ENCODE measurements at regions not wholly inside any gene's neighbourhood (a gene's known extent, or its start where the extent isn't known, plus 50 kb on each side); places are given as distances from the start of the nearest gene placed in this dataset.
"Not testable (repeated sequence)": the region's sequence is repeated elsewhere in the genome, so short reads cannot be mapped to it uniquely, and the experiment has no call there.

DNA sequence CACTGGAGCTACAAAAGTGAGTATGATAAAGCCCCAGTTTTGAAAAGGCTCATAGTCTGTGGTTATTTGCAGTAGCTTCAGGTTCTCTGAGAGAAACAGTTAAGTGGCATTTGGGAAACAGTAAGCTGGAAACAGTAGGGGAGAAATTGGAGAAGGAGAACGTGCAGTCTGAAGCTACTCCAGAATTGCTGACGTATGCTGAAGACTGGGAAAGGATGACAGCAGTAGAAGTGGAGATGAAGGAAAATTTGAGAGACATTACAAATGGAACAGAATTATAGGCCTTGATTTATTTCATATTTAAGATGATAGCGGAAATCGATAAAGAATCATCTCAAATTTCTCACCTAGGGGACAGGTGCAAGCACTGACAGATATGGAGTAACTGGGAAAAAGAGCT lies 248.8 kb downstream of the CAAP1 start:
- Histone ChIP-seq H3K9me3 (replicated peaks in 1 of 2; ENCODE audit: control insufficient read depth in 2 of 2, insufficient read depth in 1 of 2, low read depth in 1 of 2, low read length in 2 of 2) (peaks cover 0 to 14% of the 10 kb centered on the region in 2 donors), H3K4ac (ENCODE audit: low read length) (no peak overlapping the region), H2BK5ac (ENCODE audit: low read length) (no peak overlapping the region), H2BK12ac (ENCODE audit: low read length) (no peak overlapping the region), H3K23ac (ENCODE audit: low read depth, low read length, poor library complexity) (no peak overlapping the region), H2BK120ac (ENCODE audit: low read depth, low read length) (no peak overlapping the region), H4K8ac (ENCODE audit: low read depth, low read length) (no peak overlapping the region), H3K14ac (ENCODE audit: low read length) (no peak overlapping the region), H2BK15ac (ENCODE audit: low read length) (no peak overlapping the region), H3K18ac (ENCODE audit: low read length) (no peak overlapping the region), H3K4me2 (ENCODE audit: insufficient read depth, low read length, poor library complexity, severe bottlenecking) (no peak overlapping the region), H3K36me3 (replicated peaks in 1 of 2; ENCODE audit: control insufficient read depth in 2 of 2, insufficient read depth in 2 of 2, low read length in 2 of 2) (no peaks in the 10 kb centered on the region), H3K27ac (replicated peaks; ENCODE audit: low read length) (no peak overlapping the region), H2AK5ac (ENCODE audit: low read depth, low read length) (no peak overlapping the region), H3K79me1 (ENCODE audit: low read depth, low read length) (no peaks in the 10 kb centered on the region), H3K27me3 (ENCODE audit: control insufficient read depth in 3 of 3, insufficient read depth in 3 of 3, low read depth in 1 of 3, low read length in 3 of 3) (no peaks in the 10 kb centered on the region), H3K4me1 (ENCODE audit: control insufficient read depth in 2 of 2, insufficient read depth in 1 of 2, low read depth in 1 of 2, low read length in 2 of 2) (no peaks in the 10 kb centered on the region), H2AFZ (ENCODE audit: low read length) (no peak overlapping the region), H3K9ac (ENCODE audit: low read depth, low read length, poor library complexity) (no peak overlapping the region), H4K91ac (ENCODE audit: low read depth, low read length, poor library complexity) (no peak overlapping the region), H3K4me3 (ENCODE audit: low read length in 2 of 2) (no peak overlapping the region)
- DNase-seq (ENCODE audit: low spot score) = no peak
- WGBS, 2 donors (ENCODE audit: extremely low coverage in 2 of 2, insufficient read length in 2 of 2, insufficient replicate concordance in 1 of 2) = no CpG with 5 or more reads among the region's 4 CpGs

DNA sequence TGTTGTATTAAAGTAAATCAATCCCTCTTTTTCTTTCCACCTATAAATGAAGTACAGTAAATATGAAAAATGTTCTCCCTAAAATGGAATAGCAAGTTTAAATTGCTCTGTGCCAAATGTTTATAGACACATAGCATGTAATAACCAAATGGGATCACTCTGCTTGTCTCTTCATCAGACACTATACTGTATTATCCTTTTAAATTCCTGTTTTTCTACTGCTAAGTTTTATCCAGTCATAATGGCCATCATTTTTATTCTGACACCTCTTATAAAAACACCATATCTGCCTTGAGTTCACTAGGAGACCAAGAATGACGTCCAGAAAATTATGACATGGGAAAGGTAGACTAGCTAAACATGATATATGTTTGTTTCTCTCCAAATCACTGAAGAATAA lies 252.8 kb downstream of the CAAP1 start:
- no peaks in the 10 kb centered on the region for H3K36me3 ChIP-seq (replicated peaks in 1 of 2; ENCODE audit: control insufficient read depth in 2 of 2, insufficient read depth in 2 of 2, low read length in 2 of 2)
- no CpG with 5 or more reads among the region's 1 CpG for WGBS, 2 donors (ENCODE audit: extremely low coverage in 2 of 2, insufficient read length in 2 of 2, insufficient replicate concordance in 1 of 2)
- H4K91ac ChIP-seq (ENCODE audit: low read depth, low read length, poor library complexity) = no peak overlapping the region
- no peak overlapping the region for H3K18ac ChIP-seq (ENCODE audit: low read length)
- H4K8ac ChIP-seq (ENCODE audit: low read depth, low read length) = no peak overlapping the region
- no peak overlapping the region for H2BK15ac ChIP-seq (ENCODE audit: low read length)
- no peak overlapping the region for H2BK120ac ChIP-seq (ENCODE audit: low read depth, low read length)
- H2BK5ac ChIP-seq (ENCODE audit: low read length) = no peak overlapping the region
- no peak for DNase-seq (ENCODE audit: low spot score)
- H3K9ac ChIP-seq (ENCODE audit: low read depth, low read length, poor library complexity) = no peak overlapping the region
- H2AFZ ChIP-seq (ENCODE audit: low read length) = no peak overlapping the region
- H3K27ac ChIP-seq (replicated peaks; ENCODE audit: low read length) = no peak overlapping the region
- H3K79me1 ChIP-seq (ENCODE audit: low read depth, low read length) = no peaks in the 10 kb centered on the region
- H3K14ac ChIP-seq (ENCODE audit: low read length) = no peak overlapping the region
- H3K4me3 ChIP-seq (ENCODE audit: low read length in 2 of 2) = no peak overlapping the region
- no peak overlapping the region for H3K4ac ChIP-seq (ENCODE audit: low read length)
- no peaks in the 10 kb centered on the region for H3K27me3 ChIP-seq (ENCODE audit: control insufficient read depth in 3 of 3, insufficient read depth in 3 of 3, low read depth in 1 of 3, low read length in 3 of 3)
- H2AK5ac ChIP-seq (ENCODE audit: low read depth, low read length) = no peak overlapping the region
- H3K23ac ChIP-seq (ENCODE audit: low read depth, low read length, poor library complexity) = no peak overlapping the region
- H3K4me2 ChIP-seq (ENCODE audit: insufficient read depth, low read length, poor library complexity, severe bottlenecking) = no peak overlapping the region
- H2BK12ac ChIP-seq (ENCODE audit: low read length) = no peak overlapping the region
- peaks cover 7 to 17% of the 10 kb centered on the region in 2 donors for H3K4me1 ChIP-seq (ENCODE audit: control insufficient read depth in 2 of 2, insufficient read depth in 1 of 2, low read depth in 1 of 2, low read length in 2 of 2)
- H3K9me3 ChIP-seq (replicated peaks in 1 of 2; ENCODE audit: control insufficient read depth in 2 of 2, insufficient read depth in 1 of 2, low read depth in 1 of 2, low read length in 2 of 2) = peaks cover 0 to 20% of the 10 kb centered on the region in 2 donors

DNA sequence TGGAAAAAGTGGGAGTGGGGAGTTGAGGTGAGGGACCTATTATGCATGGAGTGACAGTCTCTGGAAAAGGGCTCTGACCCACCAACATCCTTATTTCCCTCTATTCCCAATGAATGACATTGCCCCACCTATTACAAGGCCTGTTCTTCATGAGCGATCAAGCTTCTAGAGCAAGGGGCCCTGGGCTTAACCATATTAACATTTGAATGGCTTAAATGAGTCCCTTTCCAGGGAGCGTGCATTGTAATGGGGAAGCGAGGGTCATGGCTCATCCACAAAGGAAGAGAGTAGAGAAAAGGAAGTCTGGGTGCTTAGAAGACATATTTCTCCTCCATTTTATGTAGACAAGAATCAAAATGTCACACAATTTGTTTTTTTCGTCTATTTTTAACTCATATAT lies 255.5 kb downstream of the CAAP1 start:
- H4K8ac ChIP-seq (ENCODE audit: low read depth, low read length) = no peak overlapping the region

DNA sequence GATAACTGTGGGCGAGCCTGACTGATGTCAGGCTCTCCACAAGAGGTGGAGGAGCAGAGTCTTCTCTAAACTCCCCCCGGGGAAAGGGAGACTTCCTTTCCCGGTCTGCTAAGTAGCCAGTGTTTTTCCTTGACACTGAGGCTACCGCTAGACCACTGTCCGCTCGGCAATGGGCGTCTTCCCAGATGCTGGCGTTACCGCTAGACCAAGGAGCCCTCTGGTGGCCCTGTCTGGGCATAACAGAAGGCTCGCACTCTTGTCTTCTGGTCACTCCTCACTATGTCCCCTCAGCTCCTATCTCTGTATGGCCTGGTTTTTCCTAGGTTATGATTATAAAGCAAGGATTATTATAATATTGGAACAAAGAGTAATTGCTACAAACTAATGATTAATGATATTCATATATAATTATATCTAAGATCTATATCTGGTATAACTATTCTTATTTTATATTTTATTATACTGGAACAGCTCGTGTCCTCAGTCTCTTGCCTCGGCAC lies 278.7 kb downstream of the CAAP1 start:
- not testable (repeated sequence) for H3K23ac ChIP-seq (ENCODE audit: low read depth, low read length, poor library complexity); H2BK15ac ChIP-seq (ENCODE audit: low read length); H2BK12ac ChIP-seq (ENCODE audit: low read length); H3K4me2 ChIP-seq (ENCODE audit: insufficient read depth, low read length, poor library complexity, severe bottlenecking); H3K14ac ChIP-seq (ENCODE audit: low read length); H3K79me1 ChIP-seq (ENCODE audit: low read depth, low read length); H2AFZ ChIP-seq (ENCODE audit: low read length); H3K4ac ChIP-seq (ENCODE audit: low read length); H2BK5ac ChIP-seq (ENCODE audit: low read length); DNase-seq (ENCODE audit: low spot score); H3K9ac ChIP-seq (ENCODE audit: low read depth, low read length, poor library complexity); H4K8ac ChIP-seq (ENCODE audit: low read depth, low read length); H3K4me1 ChIP-seq (ENCODE audit: control insufficient read depth in 2 of 2, insufficient read depth in 1 of 2, low read depth in 1 of 2, low read length in 2 of 2); H3K18ac ChIP-seq (ENCODE audit: low read length); H3K4me3 ChIP-seq (ENCODE audit: low read length in 2 of 2); H3K27ac ChIP-seq (replicated peaks; ENCODE audit: low read length); H3K36me3 ChIP-seq (replicated peaks in 1 of 2; ENCODE audit: control insufficient read depth in 2 of 2, insufficient read depth in 2 of 2, low read length in 2 of 2); H4K91ac ChIP-seq (ENCODE audit: low read depth, low read length, poor library complexity); H2AK5ac ChIP-seq (ENCODE audit: low read depth, low read length); H3K9me3 ChIP-seq (replicated peaks in 1 of 2; ENCODE audit: control insufficient read depth in 2 of 2, insufficient read depth in 1 of 2, low read depth in 1 of 2, low read length in 2 of 2); H3K27me3 ChIP-seq (ENCODE audit: control insufficient read depth in 3 of 3, insufficient read depth in 3 of 3, low read depth in 1 of 3, low read length in 3 of 3); H2BK120ac ChIP-seq (ENCODE audit: low read depth, low read length)
- no CpG with 5 or more reads among the region's 12 CpGs for WGBS, 2 donors (ENCODE audit: extremely low coverage in 2 of 2, insufficient read length in 2 of 2, insufficient replicate concordance in 1 of 2)

More for the DNA sequence above, 255.5 kb downstream of the CAAP1 start:
- no peak overlapping the region for H2BK120ac ChIP-seq (ENCODE audit: low read depth, low read length)
- no peak overlapping the region for H4K91ac ChIP-seq (ENCODE audit: low read depth, low read length, poor library complexity)
- WGBS, 2 donors (ENCODE audit: extremely low coverage in 2 of 2, insufficient read length in 2 of 2, insufficient replicate concordance in 1 of 2) = no CpG with 5 or more reads among the region's 4 CpGs
- DNase-seq (ENCODE audit: low spot score) = no peak
- H2BK15ac ChIP-seq (ENCODE audit: low read length) = no peak overlapping the region
- H3K18ac ChIP-seq (ENCODE audit: low read length) = no peak overlapping the region
- no peak overlapping the region for H3K9ac ChIP-seq (ENCODE audit: low read depth, low read length, poor library complexity)
- no peak overlapping the region for H2BK12ac ChIP-seq (ENCODE audit: low read length)
- H3K4me3 ChIP-seq (ENCODE audit: low read length in 2 of 2) = no peak overlapping the region
- H3K4me1 ChIP-seq (ENCODE audit: control insufficient read depth in 2 of 2, insufficient read depth in 1 of 2, low read depth in 1 of 2, low read length in 2 of 2) = peaks cover 7 to 17% of the 10 kb centered on the region in 2 donors
- H2BK5ac ChIP-seq (ENCODE audit: low read length) = no peak overlapping the region
- no peak overlapping the region for H3K27ac ChIP-seq (replicated peaks; ENCODE audit: low read length)
- H3K4ac ChIP-seq (ENCODE audit: low read length) = no peak overlapping the region
- no peaks in the 10 kb centered on the region for H3K79me1 ChIP-seq (ENCODE audit: low read depth, low read length)
- H2AFZ ChIP-seq (ENCODE audit: low read length) = peak overlapping the region; percentile 61
- no peak overlapping the region for H2AK5ac ChIP-seq (ENCODE audit: low read depth, low read length)
- H3K36me3 ChIP-seq (replicated peaks in 1 of 2; ENCODE audit: control insufficient read depth in 2 of 2, insufficient read depth in 2 of 2, low read length in 2 of 2) = no peaks in the 10 kb centered on the region
- H3K4me2 ChIP-seq (ENCODE audit: insufficient read depth, low read length, poor library complexity, severe bottlenecking) = no peak overlapping the region
- H3K9me3 ChIP-seq (replicated peaks in 1 of 2; ENCODE audit: control insufficient read depth in 2 of 2, insufficient read depth in 1 of 2, low read depth in 1 of 2, low read length in 2 of 2) = peaks cover 0 to 15% of the 10 kb centered on the region in 2 donors
- H3K23ac ChIP-seq (ENCODE audit: low read depth, low read length, poor library complexity) = no peak overlapping the region
- no peak overlapping the region for H3K14ac ChIP-seq (ENCODE audit: low read length)
- H3K27me3 ChIP-seq (ENCODE audit: control insufficient read depth in 3 of 3, insufficient read depth in 3 of 3, low read depth in 1 of 3, low read length in 3 of 3) = no peaks in the 10 kb centered on the region

All from neuronal stem cell (in vitro differentiated cells).